ENCODE measurements at regions not wholly inside any gene's neighbourhood (a gene's known extent, or its start where the extent isn't known, plus 50 kb on each side); places are given as distances from the start of the nearest gene placed in this dataset.

GRCh38 chr19:27705896-27706295 lies 1507.1 kb downstream of the UQCRFS1 start:
- BruUV-seq (replicated peaks), result no TSS peak
- peaks cover 14% of the 10 kb centered on the region for H3K9me3 ChIP-seq (ENCODE audit: low read depth, low read length, poor library complexity, severe bottlenecking)
- H3K36me3 ChIP-seq (ENCODE audit: insufficient read depth, low read length, poor library complexity, severe bottlenecking), result no peaks in the 10 kb centered on the region
- ChIA-PET POLR2A (ENCODE audit: low non-redundant PET) (no interaction called here), CTCF (no interaction called here)
- no peaks in the 10 kb centered on the region for H3K4me1 ChIP-seq (ENCODE audit: insufficient read depth, low read length, poor library complexity, severe bottlenecking)
- DNase-seq (ENCODE audit: low spot score), result no peak
- no peak overlapping the region for H3K4me3 ChIP-seq (ENCODE audit: low read depth, low read length, poor library complexity, severe bottlenecking)
- TF ChIP-seq CTCF (conservative IDR thresholded peaks at IDR 0.05; ENCODE audit: low read depth, low read length) (no peak), EZH2 (IDR thresholded peaks at IDR 0.05; ENCODE audit: borderline replicate concordance, low read depth, low read length, poor library complexity, severe bottlenecking) (no peak)
- no peaks in the 10 kb centered on the region for H3K27me3 ChIP-seq (replicated peaks; ENCODE audit: insufficient read depth, low read depth, low read length, poor library complexity)
- intact Hi-C loops (cut with micrococcal nuclease; ENCODE audit: unreplicated experiment), result no loop called here
- no peak overlapping the region for H3K27ac ChIP-seq (ENCODE audit: low read depth, low read length, poor library complexity, severe bottlenecking)

GRCh38 chr19:27694361-27695055 lies 1518.4 kb downstream of the UQCRFS1 start:
- H3K4me1 ChIP-seq (ENCODE audit: insufficient read depth, low read length, poor library complexity, severe bottlenecking), result no peaks in the 10 kb centered on the region
- H3K27me3 ChIP-seq (replicated peaks; ENCODE audit: insufficient read depth, low read depth, low read length, poor library complexity), result no peaks in the 10 kb centered on the region
- ChIA-PET CTCF (no interaction called here), POLR2A (ENCODE audit: low non-redundant PET) (no interaction called here)
- H3K9me3 ChIP-seq (ENCODE audit: low read depth, low read length, poor library complexity, severe bottlenecking), result peaks cover 33% of the 10 kb centered on the region
- BruUV-seq (replicated peaks), result no TSS peak
- H3K27ac ChIP-seq (ENCODE audit: low read depth, low read length, poor library complexity, severe bottlenecking), result no peak overlapping the region
- H3K36me3 ChIP-seq (ENCODE audit: insufficient read depth, low read length, poor library complexity, severe bottlenecking), result no peaks in the 10 kb centered on the region
- TF ChIP-seq EZH2 (IDR thresholded peaks at IDR 0.05; ENCODE audit: borderline replicate concordance, low read depth, low read length, poor library complexity, severe bottlenecking), result no peak
- TF ChIP-seq CTCF (conservative IDR thresholded peaks at IDR 0.05; ENCODE audit: low read depth, low read length), result no peak
- DNase-seq (ENCODE audit: low spot score), result no peak
- H3K4me3 ChIP-seq (ENCODE audit: low read depth, low read length, poor library complexity, severe bottlenecking), result no peak overlapping the region
- intact Hi-C loops (cut with micrococcal nuclease; ENCODE audit: unreplicated experiment), result no loop called here

GRCh38 chr19:27691991-27692390 lies 1521.0 kb downstream of the UQCRFS1 start:
- ChIA-PET POLR2A (ENCODE audit: low non-redundant PET) (no interaction called here), CTCF (no interaction called here)
- no peak for DNase-seq (ENCODE audit: low spot score)
- Histone ChIP-seq H3K36me3 (ENCODE audit: insufficient read depth, low read length, poor library complexity, severe bottlenecking) (no peaks in the 10 kb centered on the region), H3K4me1 (ENCODE audit: insufficient read depth, low read length, poor library complexity, severe bottlenecking) (no peaks in the 10 kb centered on the region), H3K4me3 (ENCODE audit: low read depth, low read length, poor library complexity, severe bottlenecking) (no peak overlapping the region), H3K27me3 (replicated peaks; ENCODE audit: insufficient read depth, low read depth, low read length, poor library complexity) (no peaks in the 10 kb centered on the region), H3K9me3 (ENCODE audit: low read depth, low read length, poor library complexity, severe bottlenecking) (peaks cover 46% of the 10 kb centered on the region), H3K27ac (ENCODE audit: low read depth, low read length, poor library complexity, severe bottlenecking) (no peak overlapping the region)
- no TSS peak for BruUV-seq (replicated peaks)
- TF ChIP-seq CTCF (conservative IDR thresholded peaks at IDR 0.05; ENCODE audit: low read depth, low read length), result no peak
- no peak for TF ChIP-seq EZH2 (IDR thresholded peaks at IDR 0.05; ENCODE audit: borderline replicate concordance, low read depth, low read length, poor library complexity, severe bottlenecking)
- intact Hi-C loops (cut with micrococcal nuclease; ENCODE audit: unreplicated experiment), result no loop called here
